A549 (cell line): ENCODE measurements at regions not wholly inside any gene's neighbourhood (a gene's known extent, or its start where the extent isn't known, plus 50 kb on each side); places are given as distances from the start of the nearest gene placed in this dataset.

Source experiments
- ATAC-seq, 2 experiments: fragments of 200-7000 bp in 1 of 2; fragments of >200 bp in 1 of 2; cut with Nextera tagmentation in 1 of 2; cut with Tn5 transposase in 1 of 2; 3 replicates each; pipeline versions ENCODE4 v1.8.0 to v1.9.1; 2018 to 2020; ENCODE audit warnings: mild to moderate bottlenecking in 1 of 2, moderate library complexity in 1 of 2
- CTCF ChIA-PET: fragments of 300-600 bp; sonication (Branson Sonifier 250); formaldehyde crosslinking; extraction: SDS; loops from one replicate; lab custom pipeline; 2021; ENCODE audit warnings: antibody characterized with exemption, inconsistent platforms; lab: Yijun Ruan, JAX
- POLR2A ChIA-PET: fragments of 350-600 bp; formaldehyde crosslinking; extraction: SDS; loops from one replicate; lab custom pipeline; 2021; ENCODE audit warnings: antibody characterized with exemption, inconsistent platforms; lab: Yijun Ruan, JAX
- DNase-seq, 2 experiments: peaks; one replicate each; pipeline versions ENCODE4 v3.0.0 to v3.0.0-alpha.2; 2011 to 2016; ENCODE audit warnings: low read depth in 1 of 2, low spot score in 1 of 2
- FAIRE-seq: peaks from 2 replicates; lab custom pipeline; 2011; peaks lifted over from hg19 to GRCh38; lab: Jason Lieb, UNC
- H3K27ac ChIP-seq, 2 experiments: fragments of >200 bp; sonication (Bioruptor Twin); formaldehyde crosslinking; 3 replicates each; pipeline ENCODE4 v1.5.1; 2016 to 2017
- H3K4me1 ChIP-seq: fragments of >200 bp; sonication (Bioruptor Twin); formaldehyde crosslinking; 3 replicates; pipeline ENCODE4 v1.6.1; 2016
- H3K4me2 ChIP-seq: fragments of >200 bp; sonication (Bioruptor Twin); formaldehyde crosslinking; 3 replicates; pipeline ENCODE4 v1.6.1; 2016
- H3K4me3 ChIP-seq: fragments of >200 bp; sonication (Bioruptor Twin); formaldehyde crosslinking; 3 replicates; pipeline ENCODE4 v1.5.1; 2016
- H3K9me3 ChIP-seq: fragments of >200 bp; sonication (Bioruptor Twin); formaldehyde crosslinking; 3 replicates; pipeline ENCODE4 v1.6.1; 2016
- BHLHE40 ChIP-seq: IDR thresholded peaks from 2 replicates; pipeline ENCODE4 v1.6.1; 2012; ENCODE audit warnings: low read depth, low read length, inconsistent platforms
- CBX2 ChIP-seq: fragments of 200-600 bp; sonication (generic); IDR thresholded peaks from 2 replicates; pipeline ENCODE4 v1.6.1; 2016; ENCODE audit warnings: low read depth, mild to moderate bottlenecking, borderline replicate concordance
- CHD4 ChIP-seq: fragments of 200-600 bp; sonication (generic); IDR thresholded peaks from 2 replicates; pipeline ENCODE4 v1.6.1; 2016; ENCODE audit warnings: antibody characterized with exemption, mild to moderate bottlenecking, borderline replicate concordance
- E2F6 ChIP-seq: IDR thresholded peaks from 2 replicates; pipeline ENCODE4 v1.6.1; 2012; ENCODE audit warnings: low read depth, borderline replicate concordance
- EHF ChIP-seq: fragments of 250-450 bp; sonication (Bioruptor Pico); IDR thresholded peaks from 2 replicates; pipeline ENCODE4 v1.5.0; 2020; ENCODE audit warnings: mild to moderate bottlenecking
- EHMT2 ChIP-seq: fragments of 200-600 bp; sonication (generic); IDR thresholded peaks from 2 replicates; pipeline ENCODE4 v1.6.1; 2016; ENCODE audit warnings: antibody characterized with exemption, low read depth, mild to moderate bottlenecking, moderate library complexity
- ESRRA ChIP-seq: fragments of 150-350 bp; IDR thresholded peaks from 2 replicates; pipeline ENCODE4 v1.6.1; 2014; ENCODE audit warnings: mild to moderate bottlenecking, low read length, borderline replicate concordance
- GATA3 ChIP-seq: IDR thresholded peaks from 2 replicates; pipeline ENCODE4 v1.6.1; 2012; ENCODE audit warnings: borderline replicate concordance
- HEYL ChIP-seq: fragments of 250-450 bp; sonication (Bioruptor Pico); IDR thresholded peaks from 2 replicates; pipeline ENCODE4 v1.8.0; 2021; ENCODE audit warnings: mild to moderate bottlenecking, moderate library complexity
- HOXA7 ChIP-seq: fragments of 250-450 bp; sonication (Bioruptor Pico); IDR thresholded peaks from 2 replicates; pipeline ENCODE4 v1.5.0; 2020; ENCODE audit warnings: mild to moderate bottlenecking, moderate library complexity
- JUN ChIP-seq, 2 experiments: fragments of >200 bp; sonication (Bioruptor Twin); formaldehyde crosslinking; IDR thresholded peaks; 2 replicates in 1 of 2; 3 replicates in 1 of 2; pipeline ENCODE4 v1.6.1; 2016 to 2017
- JUNB ChIP-seq: fragments of >200 bp; sonication (Bioruptor Twin); formaldehyde crosslinking; IDR thresholded peaks from 2 replicates; pipeline ENCODE4 v1.6.1; 2016
- KDM5A ChIP-seq: fragments of 200-600 bp; sonication (generic); IDR thresholded peaks from 2 replicates; pipeline ENCODE4 v1.6.1; 2016; ENCODE audit warnings: antibody characterized with exemption, mild to moderate bottlenecking
- MAFK ChIP-seq: fragments of 450-650 bp; IDR thresholded peaks from 2 replicates; pipeline ENCODE4 v1.6.1; 2014; ENCODE audit not compliant: partially characterized antibody
- MAX ChIP-seq: IDR thresholded peaks from 2 replicates; pipeline ENCODE4 v1.6.1; 2012
- MAZ ChIP-seq: fragments of 150-350 bp; IDR thresholded peaks from 2 replicates; pipeline ENCODE4 v1.6.1; 2014; ENCODE audit warnings: antibody characterized with exemption, low read depth, low read length, borderline replicate concordance
- NPAS2 ChIP-seq: fragments of 250-450 bp; sonication (Bioruptor Pico); IDR thresholded peaks from 2 replicates; pipeline ENCODE4 v1.8.0; 2022; ENCODE audit warnings: mild to moderate bottlenecking, moderate library complexity, borderline replicate concordance
- POLR2AphosphoS2 ChIP-seq: conservative IDR thresholded peaks from 2 replicates; pipeline ENCODE4 v1.6.1; 2012; ENCODE audit warnings: low read length, improper control_type of control experiment, inconsistent platforms
- RAD21 ChIP-seq, 2 experiments: fragments of >200 bp in 1 of 2; sonication (Bioruptor Twin) in 1 of 2; formaldehyde crosslinking in 1 of 2; IDR thresholded peaks in 1 of 2; conservative IDR thresholded peaks in 1 of 2; 2 replicates in 1 of 2; 3 replicates in 1 of 2; pipeline ENCODE4 v1.6.1; 2012 to 2018; ENCODE audit warnings: inconsistent platforms in 1 of 2
- RARB ChIP-seq: fragments of 250-450 bp; sonication (Bioruptor Pico); IDR thresholded peaks from 2 replicates; pipeline ENCODE4 v1.8.0; 2021; ENCODE audit warnings: mild to moderate bottlenecking, moderate library complexity
- RFX5 ChIP-seq: fragments of 450-650 bp; IDR thresholded peaks from 2 replicates; pipeline ENCODE4 v1.7.1; 2014; ENCODE audit warnings: antibody characterized with exemption, mild to moderate bottlenecking, moderate library complexity
- SREBF2 ChIP-seq: fragments of 450-650 bp; IDR thresholded peaks from 2 replicates; pipeline ENCODE4 v1.6.1; 2014; ENCODE audit warnings: mild to moderate bottlenecking, moderate library complexity
- TP53 ChIP-seq: fragments of 250-450 bp; sonication (Bioruptor Pico); IDR thresholded peaks from 2 replicates; pipeline ENCODE4 v1.5.0; 2021; ENCODE audit warnings: mild to moderate bottlenecking, moderate library complexity
- ZC3H11A ChIP-seq: fragments of 450-650 bp; IDR thresholded peaks from 2 replicates; pipeline ENCODE4 v1.6.1; 2014; ENCODE audit warnings: antibody characterized with exemption, mild to moderate bottlenecking
- WGBS: methylation state at CpG from one replicate; pipeline ENCODE4 v1.1.6; 2017; ENCODE audit errors: missing lambda C conversion rate; 5-methylcytosine and 5-hydroxymethylcytosine counted together
- TF ChIP-seq, protein P1 (sequence below): fragments of 250-450 bp; sonication (Bioruptor Pico); IDR thresholded peaks from 2 replicates; pipeline ENCODE4 v1.5.0; 2020; ENCODE audit warnings: low read depth, mild to moderate bottlenecking, moderate library complexity
- TF ChIP-seq, protein P2 (sequence below): fragments of >200 bp; sonication (Bioruptor Twin); formaldehyde crosslinking; IDR thresholded peaks from 3 replicates; pipeline ENCODE4 v1.6.1; 2016

GRCh38 chr6:141965016-141965545, 167.6 kb upstream of the GJE1 start:
- ChIA-PET CTCF (no interaction called here), POLR2A (no interaction called here)
- H3K4me3 ChIP-seq, result no peak overlapping the region
- H3K4me2 ChIP-seq, result no peak overlapping the region
- ATAC-seq (no peak), DNase-seq (no peak)
- no peak overlapping the region for H3K27ac ChIP-seq
- 14% methylated on average over 2 of the region's 2 CpGs for WGBS
- no peaks in the 10 kb centered on the region for H3K4me1 ChIP-seq
- no peaks in the 10 kb centered on the region for H3K9me3 ChIP-seq
- no peak for TF ChIP-seq NPAS2 (CRISPR knock-in tag)
- TF ChIP-seq BHLHE40, result no peak
- no peak for TF ChIP-seq MAFK
- no peak for TF ChIP-seq MAX
- TF ChIP-seq EHF, result no peak
- TF ChIP-seq KDM5A, result no peak
- no peak for TF ChIP-seq POLR2AphosphoS2
- TF ChIP-seq JUN (IDR thresholded peaks at IDR 0.05), result no peak
- no peak for TF ChIP-seq EHMT2
- no peak for TF ChIP-seq RARB (CRISPR knock-in tag)
- TF ChIP-seq ZC3H11A, result no peak
- TF ChIP-seq CBX2, result no peak
- no peak for TF ChIP-seq HOXA7
- TF ChIP-seq GATA3, result no peak
- no peak for TF ChIP-seq ESRRA
- TF ChIP-seq, all 56 proteins: peak for 0
- no peak for FAIRE-seq

DNA sequence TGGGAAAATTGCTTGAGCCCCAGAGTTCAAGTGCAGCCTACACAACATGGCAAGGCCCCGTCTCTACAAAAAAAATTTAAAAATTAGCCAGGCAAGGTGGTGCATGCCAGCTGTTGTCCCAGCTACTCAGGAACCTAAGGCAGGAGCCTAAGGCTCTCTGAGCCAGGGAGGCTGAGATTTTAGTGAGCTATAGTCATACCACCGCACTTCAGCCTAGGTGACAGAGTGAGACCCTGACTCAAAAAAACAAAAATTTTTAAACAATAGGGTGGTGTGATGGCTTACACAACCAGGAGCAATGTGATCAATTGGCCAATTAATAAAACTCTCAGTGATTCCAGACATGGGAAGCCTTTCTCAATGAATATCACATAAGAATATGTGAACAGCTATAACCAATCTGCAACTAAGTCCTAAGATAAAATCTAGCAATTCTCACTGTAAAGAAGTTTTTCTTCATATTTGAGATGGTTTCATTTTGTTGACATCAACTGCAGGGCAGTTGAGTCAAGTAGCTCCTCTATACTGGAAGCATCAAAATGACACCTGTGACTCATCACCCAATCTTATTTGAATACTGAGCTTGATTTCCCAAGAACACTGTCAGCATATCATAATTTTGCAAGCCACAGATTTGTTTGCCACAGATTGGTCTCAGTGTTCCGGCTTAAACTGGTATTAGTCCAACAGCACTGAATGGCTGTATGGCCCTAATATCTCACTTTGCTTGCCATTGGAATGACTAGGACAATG, 169.0 kb upstream of the GJE1 start:
- DNase-seq, result no peak
- Histone ChIP-seq H3K4me2 (no peak overlapping the region), H3K9me3 (no peaks in the 10 kb centered on the region), H3K27ac (no peak overlapping the region), H3K4me3 (no peak overlapping the region), H3K4me1 (no peaks in the 10 kb centered on the region)
- POLR2A ChIA-PET, result no interaction called here
- CTCF ChIA-PET, result no interaction called here
- no peak for FAIRE-seq
- WGBS, result 50% methylated on average over 3 of the region's 3 CpGs
- no peak for TF ChIP-seq E2F6
- TF ChIP-seq, protein P1, sequence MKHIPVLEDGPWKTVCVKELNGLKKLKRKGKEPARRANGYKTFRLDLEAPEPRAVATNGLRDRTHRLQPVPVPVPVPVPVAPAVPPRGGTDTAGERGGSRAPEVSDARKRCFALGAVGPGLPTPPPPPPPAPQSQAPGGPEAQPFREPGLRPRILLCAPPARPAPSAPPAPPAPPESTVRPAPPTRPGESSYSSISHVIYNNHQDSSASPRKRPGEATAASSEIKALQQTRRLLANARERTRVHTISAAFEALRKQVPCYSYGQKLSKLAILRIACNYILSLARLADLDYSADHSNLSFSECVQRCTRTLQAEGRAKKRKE (CRISPR knock-in tag), result no peak
- no peak for TF ChIP-seq SREBF2
- no peak for TF ChIP-seq CHD4
- no peak for TF ChIP-seq RFX5
- TF ChIP-seq ZC3H11A, result no peak
- TF ChIP-seq, protein P2, sequence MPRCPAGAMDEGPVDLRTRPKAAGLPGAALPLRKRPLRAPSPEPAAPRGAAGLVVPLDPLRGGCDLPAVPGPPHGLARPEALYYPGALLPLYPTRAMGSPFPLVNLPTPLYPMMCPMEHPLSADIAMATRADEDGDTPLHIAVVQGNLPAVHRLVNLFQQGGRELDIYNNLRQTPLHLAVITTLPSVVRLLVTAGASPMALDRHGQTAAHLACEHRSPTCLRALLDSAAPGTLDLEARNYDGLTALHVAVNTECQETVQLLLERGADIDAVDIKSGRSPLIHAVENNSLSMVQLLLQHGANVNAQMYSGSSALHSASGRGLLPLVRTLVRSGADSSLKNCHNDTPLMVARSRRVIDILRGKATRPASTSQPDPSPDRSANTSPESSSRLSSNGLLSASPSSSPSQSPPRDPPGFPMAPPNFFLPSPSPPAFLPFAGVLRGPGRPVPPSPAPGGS, result no peak
- no peak for TF ChIP-seq JUN (IDR thresholded peaks at IDR 0.05)
- no peak for TF ChIP-seq GATA3
- no peak for TF ChIP-seq HEYL (CRISPR knock-in tag)
- TF ChIP-seq RARB (CRISPR knock-in tag), result no peak
- TF ChIP-seq TP53 (CRISPR knock-in tag), result no peak
- TF ChIP-seq RAD21 (conservative IDR thresholded peaks at IDR 0.05 in 1 of 2, IDR thresholded peaks at IDR 0.05 in 1 of 2), result no peak
- TF ChIP-seq JUNB, result no peak
- TF ChIP-seq ESRRA, result no peak
- TF ChIP-seq HOXA7, result no peak
- no peak for TF ChIP-seq MAZ
- ATAC-seq, result no peak
